Esophagus muscularis mucosa (tissue), 3 donors: ENCODE measurements at regions not wholly inside any gene's neighbourhood (a gene's known extent, or its start where the extent isn't known, plus 50 kb on each side); places are given as distances from the start of the nearest gene placed in this dataset.

Experiments used
- CTCF ChIP-seq, 3 experiments: fragments of 200-600 bp in 2 of 3; fragments of 450-650 bp in 1 of 3; sonication (generic) in 2 of 3; IDR thresholded peaks; one replicate each; pipeline ENCODE4 v1.5.1; 2017 to 2019; ENCODE audit warnings: antibody characterized with exemption in 3 of 3, mild to moderate bottlenecking in 2 of 3, moderate library complexity in 1 of 3
- POLR2A ChIP-seq: fragments of 450-650 bp; IDR thresholded peaks from one replicate; pipeline ENCODE4 v1.6.1; 2017; ENCODE audit warnings: antibody characterized with exemption, moderate library complexity, mild to moderate bottlenecking, low read depth

GRCh38 chr18:25595274-25596060 lies 243.5 kb upstream of the ZNF521 start:
- TF ChIP-seq POLR2A (no peak), CTCF (IDR thresholded peaks at IDR 0.05) (no peak)
